Ishikawa (cell line): ENCODE measurements at regions not wholly inside any gene's neighbourhood (a gene's known extent, or its start where the extent isn't known, plus 50 kb on each side); places are given as distances from the start of the nearest gene placed in this dataset.

Experiments
- CEBPB ChIP-seq: IDR thresholded peaks from 2 replicates; pipeline ENCODE4 v1.6.1; 2012
- CREB1 ChIP-seq: IDR thresholded peaks from 2 replicates; pipeline ENCODE4 v1.6.1; 2012; ENCODE audit warnings: low read depth
- EGR1 ChIP-seq: IDR thresholded peaks from 2 replicates; pipeline ENCODE4 v1.6.1; 2012
- EP300 ChIP-seq: IDR thresholded peaks from 2 replicates; pipeline ENCODE4 v1.6.1; 2012; ENCODE audit warnings: borderline replicate concordance
- NFIC ChIP-seq: IDR thresholded peaks from 2 replicates; pipeline ENCODE4 v1.6.1; 2012
- RAD21 ChIP-seq: IDR thresholded peaks from 2 replicates; pipeline ENCODE4 v1.6.1; 2012; ENCODE audit warnings: low read depth
- REST ChIP-seq: IDR thresholded peaks from 2 replicates; pipeline ENCODE4 v1.6.1; 2012; ENCODE audit warnings: low read depth, mild to moderate bottlenecking
- TAF1 ChIP-seq: IDR thresholded peaks from 2 replicates; pipeline ENCODE4 v1.6.1; 2012; ENCODE audit warnings: low read depth, mild to moderate bottlenecking
- YY1 ChIP-seq: IDR thresholded peaks from 2 replicates; pipeline ENCODE4 v1.6.1; 2012; ENCODE audit warnings: low read depth

GRCh38 chr7:136027160-136027559 lies 50.0 kb upstream of the MTPN start:
- TF ChIP-seq EP300 (no peak), CEBPB (no peak), RAD21 (no peak), EGR1 (no peak), REST (no peak), YY1 (no peak), TAF1 (no peak), CREB1 (no peak), NFIC (no peak)
